HG03469 (cell line): ENCODE measurements at regions not wholly inside any gene's neighbourhood (a gene's known extent, or its start where the extent isn't known, plus 50 kb on each side); places are given as distances from the start of the nearest gene placed in this dataset.

Source experiments
- ATAC-seq: cut with Tn5 transposase; IDR thresholded peaks from one replicate; pipeline ENCODE4 v1.9.1; 2021; ENCODE audit warnings: mild to moderate bottlenecking, moderate library complexity, moderate number of reproducible peaks; ENCODE audit not compliant: unreplicated experiment

- no peak for ATAC-seq
These were observed 539.7 kb downstream of the ACTL7B start for GRCh38 chr9:108316066-108316465.

GRCh38 chr9:108311745-108312144, 544.0 kb downstream of the ACTL7B start:
- ATAC-seq: no peak

GRCh38 chr9:108310202-108310601, 545.6 kb downstream of the ACTL7B start:
- no peak for ATAC-seq

GRCh38 chr9:108300306-108301287, 555.2 kb downstream of the ACTL7B start:
- ATAC-seq: no peak

- ATAC-seq: no peak
These were observed 558.7 kb downstream of the ACTL7B start for GRCh38 chr9:108297073-108297472.

- ATAC-seq: no peak
These were observed 559.7 kb downstream of the ACTL7B start for GRCh38 chr9:108296056-108296455.

GRCh38 chr9:108291586-108291932, 564.2 kb downstream of the ACTL7B start:
- ATAC-seq: no peak

- no peak for ATAC-seq
These were observed 564.8 kb downstream of the ACTL7B start for GRCh38 chr9:108290839-108291585.

GRCh38 chr9:108286638-108287206, 569.1 kb downstream of the ACTL7B start:
- ATAC-seq: no peak

- no peak for ATAC-seq
These were observed 572.1 kb downstream of the ACTL7B start for GRCh38 chr9:108283696-108284095.

GRCh38 chr9:108282872-108283271, 572.9 kb downstream of the ACTL7B start:
- no peak for ATAC-seq

GRCh38 chr9:108281696-108282095, 574.1 kb downstream of the ACTL7B start:
- no peak for ATAC-seq

GRCh38 chr9:108278341-108278740, 577.4 kb downstream of the ACTL7B start:
- ATAC-seq: no peak

- no peak for ATAC-seq
These were observed 578.6 kb downstream of the ACTL7B start for GRCh38 chr9:108277216-108277615.

- no peak for ATAC-seq
These were observed 579.9 kb downstream of the ACTL7B start for GRCh38 chr9:108275906-108276305.

- ATAC-seq: no peak
These were observed 580.8 kb downstream of the ACTL7B start for GRCh38 chr9:108274971-108275370.

- no peak for ATAC-seq
These were observed 581.8 kb downstream of the ACTL7B start for GRCh38 chr9:108273988-108274387.

- ATAC-seq: no peak
These were observed 583.4 kb downstream of the ACTL7B start for GRCh38 chr9:108272349-108272899.

- ATAC-seq: no peak
These were observed 584.0 kb downstream of the ACTL7B start for GRCh38 chr9:108271646-108272348.

GRCh38 chr9:108271236-108271635, 584.5 kb downstream of the ACTL7B start:
- no peak for ATAC-seq

GRCh38 chr9:108270561-108270960, 585.2 kb downstream of the ACTL7B start:
- ATAC-seq: no peak
